GM13976 (cell line): ENCODE measurements at regions not wholly inside any gene's neighbourhood (a gene's known extent, or its start where the extent isn't known, plus 50 kb on each side); places are given as distances from the start of the nearest gene placed in this dataset.

Experiments
- DNase-seq: peaks from one replicate; pipeline ENCODE4 v3.0.0; 2012; ENCODE audit warnings: low spot score
- in situ Hi-C: fragments of 300-500 bp; cut with MboI; formaldehyde crosslinking; loops from one replicate; pipeline ENCODE4 v1.12.0; 2022; ENCODE audit warnings: low sequenced_read_pairs, mixed read lengths, inconsistent platforms; ENCODE audit not compliant: unreplicated experiment
- TF ChIP-seq, protein P1 (sequence below): IDR thresholded peaks from 2 replicates; pipeline ENCODE4 v1.5.1; 2012; ENCODE audit warnings: borderline replicate concordance, mild to moderate bottlenecking; ENCODE audit not compliant: insufficient read depth; ENCODE audit errors: extremely low read depth, missing control alignments, control extremely low read depth

DNA sequence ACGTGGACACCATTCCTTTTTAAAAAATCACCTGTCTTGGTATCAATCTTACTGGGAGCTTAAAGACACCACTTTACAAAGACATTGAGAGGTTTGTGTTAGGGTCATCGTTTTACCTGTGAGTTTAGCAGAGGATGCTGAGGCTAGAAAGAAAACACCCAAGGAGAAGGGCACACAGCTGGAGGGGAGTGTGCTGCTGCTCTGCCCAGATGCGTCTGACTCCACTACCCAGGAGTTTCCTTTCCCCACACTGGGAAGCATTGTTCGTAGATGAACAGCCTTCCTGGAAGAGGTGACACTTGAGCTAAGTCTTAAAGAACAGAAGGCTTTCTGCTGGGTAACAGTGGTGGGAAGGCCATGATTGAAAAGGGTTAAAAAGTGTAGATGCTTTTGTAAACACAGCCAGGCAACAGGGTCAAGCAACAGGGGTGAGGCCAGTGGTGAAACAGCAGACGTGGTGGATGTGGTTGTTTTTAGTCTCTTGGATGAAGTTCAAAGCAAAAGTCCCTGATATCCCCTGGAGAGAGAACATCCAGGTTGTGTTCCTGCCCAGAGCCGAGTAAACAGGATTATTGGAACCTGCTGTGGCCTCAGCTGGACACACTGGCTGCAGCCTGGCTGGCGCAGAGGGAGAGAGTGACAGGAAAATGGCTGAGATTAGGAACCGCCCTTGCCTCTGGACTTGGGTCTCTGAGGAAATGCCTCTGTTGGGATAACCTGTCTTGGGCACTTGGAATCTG lies 198.6 kb upstream of the JUN start:
- no peak for DNase-seq
- in situ Hi-C loops = no loop called here

DNA sequence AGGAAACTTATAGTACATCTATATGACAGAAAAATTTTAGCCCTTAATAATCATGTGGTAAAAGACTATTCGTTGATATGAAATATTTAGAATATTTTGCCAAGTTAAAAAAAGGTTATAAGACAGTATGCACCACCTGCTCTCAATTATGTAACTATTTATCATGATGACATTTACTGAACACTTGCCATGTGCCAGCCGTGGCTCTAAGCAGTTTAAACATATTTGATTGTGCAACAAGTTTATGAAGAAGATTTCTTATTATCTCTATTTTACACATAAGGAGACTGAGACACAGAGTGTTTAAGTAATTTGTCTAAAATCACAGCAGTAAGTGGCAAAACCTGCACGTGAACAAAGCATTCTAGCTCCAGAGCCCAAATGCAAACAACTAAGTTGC lies 199.3 kb upstream of the JUN start:
- in situ Hi-C loops = no loop called here
- DNase-seq = no peak
- TF ChIP-seq, protein P1, sequence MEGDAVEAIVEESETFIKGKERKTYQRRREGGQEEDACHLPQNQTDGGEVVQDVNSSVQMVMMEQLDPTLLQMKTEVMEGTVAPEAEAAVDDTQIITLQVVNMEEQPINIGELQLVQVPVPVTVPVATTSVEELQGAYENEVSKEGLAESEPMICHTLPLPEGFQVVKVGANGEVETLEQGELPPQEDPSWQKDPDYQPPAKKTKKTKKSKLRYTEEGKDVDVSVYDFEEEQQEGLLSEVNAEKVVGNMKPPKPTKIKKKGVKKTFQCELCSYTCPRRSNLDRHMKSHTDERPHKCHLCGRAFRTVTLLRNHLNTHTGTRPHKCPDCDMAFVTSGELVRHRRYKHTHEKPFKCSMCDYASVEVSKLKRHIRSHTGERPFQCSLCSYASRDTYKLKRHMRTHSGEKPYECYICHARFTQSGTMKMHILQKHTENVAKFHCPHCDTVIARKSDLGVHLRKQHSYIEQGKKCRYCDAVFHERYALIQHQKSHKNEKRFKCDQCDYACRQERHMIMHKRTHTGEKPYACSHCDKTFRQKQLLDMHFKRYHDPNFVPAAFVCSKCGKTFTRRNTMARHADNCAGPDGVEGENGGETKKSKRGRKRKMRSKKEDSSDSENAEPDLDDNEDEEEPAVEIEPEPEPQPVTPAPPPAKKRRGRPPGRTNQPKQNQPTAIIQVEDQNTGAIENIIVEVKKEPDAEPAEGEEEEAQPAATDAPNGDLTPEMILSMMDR = no peak

More for the DNA sequence above, 198.6 kb upstream of the JUN start:
- TF ChIP-seq, protein P1 = no peak

DNA sequence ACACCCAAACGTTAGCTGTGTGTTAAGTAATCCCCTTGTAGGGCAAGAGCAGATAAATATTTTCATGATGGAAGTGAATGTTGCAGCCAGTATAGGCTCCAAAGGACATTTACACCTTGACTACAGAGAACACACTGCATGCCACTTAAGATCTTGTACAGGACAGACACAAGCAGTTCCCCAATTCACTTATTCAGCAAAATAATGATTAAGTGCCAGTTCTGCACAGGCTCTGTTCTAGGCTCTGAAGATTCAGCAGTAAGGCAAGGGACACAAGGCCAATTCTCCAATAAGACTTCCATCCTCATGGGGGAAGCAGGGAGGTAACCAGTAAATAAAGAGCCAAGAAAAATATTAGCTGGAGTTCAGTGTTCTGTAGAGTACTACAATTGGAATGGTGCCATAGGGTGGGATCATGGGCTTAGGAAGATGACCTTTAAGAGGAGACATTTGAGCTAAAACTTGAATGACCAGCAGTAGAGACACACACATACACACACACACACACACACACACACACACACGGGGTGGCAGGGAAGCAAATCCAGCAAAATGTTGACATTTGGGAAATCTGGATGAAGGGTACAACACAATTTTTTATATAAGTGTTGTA lies 199.9 kb upstream of the JUN start:
- in situ Hi-C loops = no loop called here
- no peak for DNase-seq
- TF ChIP-seq, protein P1 = no peak

DNA sequence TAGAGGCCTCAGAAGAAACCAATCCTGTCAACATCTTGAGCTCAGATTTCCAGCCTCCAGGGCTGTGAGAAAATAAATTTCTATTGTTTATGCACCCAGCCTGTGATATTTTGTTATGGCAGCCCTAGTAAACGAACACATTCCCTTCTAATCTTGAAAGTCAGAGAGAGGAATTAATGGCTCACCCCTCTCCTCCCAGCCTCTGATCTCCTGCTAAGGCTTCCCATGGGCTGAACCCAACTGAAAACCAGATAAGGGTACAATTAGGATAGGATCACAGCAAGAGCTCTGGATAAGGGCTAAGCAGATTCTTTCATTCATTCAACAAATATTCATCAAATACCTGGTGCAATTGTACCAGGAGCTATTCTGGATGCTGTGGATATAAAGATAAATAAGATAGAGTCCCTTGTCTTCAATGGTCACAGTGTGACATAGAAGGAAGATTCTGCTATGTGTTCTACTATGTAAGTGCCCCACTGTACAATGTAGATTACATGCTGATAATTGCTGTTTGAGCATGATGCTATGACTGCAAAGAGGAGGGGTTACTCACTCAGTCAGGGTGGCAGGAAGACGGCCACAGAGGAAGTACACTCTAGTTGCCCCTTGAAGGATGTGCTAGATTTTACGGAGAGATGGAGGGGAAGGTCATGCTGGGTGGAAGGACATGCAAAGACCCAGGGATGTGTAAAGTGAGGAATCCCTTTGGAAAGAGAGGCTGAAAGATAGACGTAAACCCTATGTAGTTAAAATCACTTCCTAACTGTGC lies 203.3 kb upstream of the JUN start:
- TF ChIP-seq, protein P1 = no peak
- in situ Hi-C loops = no loop called here
- DNase-seq = no peak

GRCh38 chr1:58988752-58989151 lies 204.9 kb upstream of the JUN start:
- TF ChIP-seq, protein P1 = no peak
- in situ Hi-C loops = no loop called here
- DNase-seq = no peak

GRCh38 chr1:58989845-58990244 lies 206.0 kb upstream of the JUN start:
- TF ChIP-seq, protein P1 = no peak
- in situ Hi-C loops = no loop called here
- DNase-seq = no peak
